Thyroid gland (tissue), 4 donors: ENCODE measurements at regions not wholly inside any gene's neighbourhood (a gene's known extent, or its start where the extent isn't known, plus 50 kb on each side); places are given as distances from the start of the nearest gene placed in this dataset.

Experiments
- POLR2A ChIP-seq, 2 donors: fragments of 450-650 bp; IDR thresholded peaks; one replicate each; pipeline ENCODE4 v1.6.1; 2017; ENCODE audit warnings: antibody characterized with exemption in 2 of 2, mild to moderate bottlenecking in 2 of 2, moderate library complexity in 1 of 2
- TF ChIP-seq, protein P1 (sequence below), 6 experiments: fragments of 200-600 bp in 3 of 6; fragments of 450-650 bp in 3 of 6; sonication (generic) in 3 of 6; IDR thresholded peaks; one replicate each; pipeline ENCODE4 v1.5.1; 2016 to 2019; ENCODE audit warnings: antibody characterized with exemption in 6 of 6, mild to moderate bottlenecking in 2 of 6, inconsistent platforms in 1 of 6, moderate library complexity in 1 of 6

DNA sequence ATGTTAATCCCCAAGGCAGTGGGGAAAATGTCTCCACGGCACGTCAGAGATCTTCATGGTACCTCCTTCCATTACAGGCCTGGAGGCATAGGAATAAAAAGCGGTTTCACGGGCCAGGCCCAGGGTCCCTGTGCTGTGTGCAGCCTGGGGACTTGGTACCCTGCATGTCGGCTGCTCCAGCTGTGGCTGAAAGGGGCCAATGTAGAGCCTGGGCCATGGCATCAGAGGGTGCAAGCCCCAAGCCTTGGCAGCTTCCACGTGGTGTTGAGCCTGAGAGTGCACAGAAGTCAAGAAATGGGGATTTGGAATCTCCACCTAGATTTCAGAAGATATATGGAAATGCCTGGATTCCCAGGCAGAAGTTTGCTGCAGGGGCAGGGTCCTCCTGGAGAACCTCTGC lies 508.9 kb upstream of the COX7C start:
- TF ChIP-seq, protein P1, sequence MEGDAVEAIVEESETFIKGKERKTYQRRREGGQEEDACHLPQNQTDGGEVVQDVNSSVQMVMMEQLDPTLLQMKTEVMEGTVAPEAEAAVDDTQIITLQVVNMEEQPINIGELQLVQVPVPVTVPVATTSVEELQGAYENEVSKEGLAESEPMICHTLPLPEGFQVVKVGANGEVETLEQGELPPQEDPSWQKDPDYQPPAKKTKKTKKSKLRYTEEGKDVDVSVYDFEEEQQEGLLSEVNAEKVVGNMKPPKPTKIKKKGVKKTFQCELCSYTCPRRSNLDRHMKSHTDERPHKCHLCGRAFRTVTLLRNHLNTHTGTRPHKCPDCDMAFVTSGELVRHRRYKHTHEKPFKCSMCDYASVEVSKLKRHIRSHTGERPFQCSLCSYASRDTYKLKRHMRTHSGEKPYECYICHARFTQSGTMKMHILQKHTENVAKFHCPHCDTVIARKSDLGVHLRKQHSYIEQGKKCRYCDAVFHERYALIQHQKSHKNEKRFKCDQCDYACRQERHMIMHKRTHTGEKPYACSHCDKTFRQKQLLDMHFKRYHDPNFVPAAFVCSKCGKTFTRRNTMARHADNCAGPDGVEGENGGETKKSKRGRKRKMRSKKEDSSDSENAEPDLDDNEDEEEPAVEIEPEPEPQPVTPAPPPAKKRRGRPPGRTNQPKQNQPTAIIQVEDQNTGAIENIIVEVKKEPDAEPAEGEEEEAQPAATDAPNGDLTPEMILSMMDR (IDR thresholded peaks at IDR 0.05), result no peak
- TF ChIP-seq POLR2A (IDR thresholded peaks at IDR 0.05), result no peak
